Suprapubic skin (tissue), 4 donors: ENCODE measurements at regions not wholly inside any gene's neighbourhood (a gene's known extent, or its start where the extent isn't known, plus 50 kb on each side); places are given as distances from the start of the nearest gene placed in this dataset.

Source experiments
- EP300 ChIP-seq: sonication (generic); formaldehyde crosslinking; IDR thresholded peaks from one replicate; pipeline ENCODE4 v1.6.1; 2017; ENCODE audit warnings: antibody characterized with exemption
- POLR2AphosphoS5 ChIP-seq, 3 donors: sonication (generic); formaldehyde crosslinking; IDR thresholded peaks; one replicate each; pipeline ENCODE4 v1.6.1; 2017; ENCODE audit warnings: antibody characterized with exemption in 3 of 3
- TF ChIP-seq, protein P1 (sequence below), 2 donors: fragments of 200-600 bp in 1 of 2; fragments of 450-650 bp in 1 of 2; sonication (generic) in 1 of 2; IDR thresholded peaks; one replicate each; pipeline ENCODE4 v1.5.1; 2016 to 2019; ENCODE audit warnings: antibody characterized with exemption in 2 of 2, mild to moderate bottlenecking in 1 of 2, moderate library complexity in 1 of 2

DNA sequence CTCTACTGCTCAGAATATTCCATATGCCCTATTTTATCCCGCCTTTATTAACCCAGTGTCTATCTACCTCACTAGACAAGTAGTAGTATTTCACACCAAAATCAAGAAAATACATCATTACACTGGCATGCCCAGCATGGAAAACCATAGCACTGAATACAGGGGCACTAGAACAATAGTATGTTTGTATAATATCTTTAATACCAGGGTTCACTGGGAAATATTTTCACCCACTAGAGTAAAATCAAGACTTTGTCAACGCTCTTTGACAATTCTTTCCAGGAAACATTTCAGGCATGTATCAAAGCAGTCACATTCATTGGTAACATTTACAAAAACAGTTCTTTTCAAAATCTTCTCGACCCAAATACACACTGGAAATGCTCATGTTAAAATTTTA lies 119.3 kb upstream of the BEND6 start:
- TF ChIP-seq, protein P1, sequence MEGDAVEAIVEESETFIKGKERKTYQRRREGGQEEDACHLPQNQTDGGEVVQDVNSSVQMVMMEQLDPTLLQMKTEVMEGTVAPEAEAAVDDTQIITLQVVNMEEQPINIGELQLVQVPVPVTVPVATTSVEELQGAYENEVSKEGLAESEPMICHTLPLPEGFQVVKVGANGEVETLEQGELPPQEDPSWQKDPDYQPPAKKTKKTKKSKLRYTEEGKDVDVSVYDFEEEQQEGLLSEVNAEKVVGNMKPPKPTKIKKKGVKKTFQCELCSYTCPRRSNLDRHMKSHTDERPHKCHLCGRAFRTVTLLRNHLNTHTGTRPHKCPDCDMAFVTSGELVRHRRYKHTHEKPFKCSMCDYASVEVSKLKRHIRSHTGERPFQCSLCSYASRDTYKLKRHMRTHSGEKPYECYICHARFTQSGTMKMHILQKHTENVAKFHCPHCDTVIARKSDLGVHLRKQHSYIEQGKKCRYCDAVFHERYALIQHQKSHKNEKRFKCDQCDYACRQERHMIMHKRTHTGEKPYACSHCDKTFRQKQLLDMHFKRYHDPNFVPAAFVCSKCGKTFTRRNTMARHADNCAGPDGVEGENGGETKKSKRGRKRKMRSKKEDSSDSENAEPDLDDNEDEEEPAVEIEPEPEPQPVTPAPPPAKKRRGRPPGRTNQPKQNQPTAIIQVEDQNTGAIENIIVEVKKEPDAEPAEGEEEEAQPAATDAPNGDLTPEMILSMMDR (IDR thresholded peaks at IDR 0.05): no peak
- no peak for TF ChIP-seq POLR2AphosphoS5 (IDR thresholded peaks at IDR 0.05)
- TF ChIP-seq EP300: no peak
